SHP77 (cell line): ENCODE measurements at regions not wholly inside any gene's neighbourhood (a gene's known extent, or its start where the extent isn't known, plus 50 kb on each side); places are given as distances from the start of the nearest gene placed in this dataset.
"Not testable (repeated sequence)": the region's sequence is repeated elsewhere in the genome, so short reads cannot be mapped to it uniquely, and the experiment has no call there.

Experiments used
- DNase-seq, 2 experiments: peaks; one replicate each; lab custom pipeline; 2025; lab: John Stamatoyannopoulos, UW

- no peak for DNase-seq
Measured at GRCh38 chr7:17046666-17047065, 164.9 kb upstream of the AGR3 start.

DNA sequence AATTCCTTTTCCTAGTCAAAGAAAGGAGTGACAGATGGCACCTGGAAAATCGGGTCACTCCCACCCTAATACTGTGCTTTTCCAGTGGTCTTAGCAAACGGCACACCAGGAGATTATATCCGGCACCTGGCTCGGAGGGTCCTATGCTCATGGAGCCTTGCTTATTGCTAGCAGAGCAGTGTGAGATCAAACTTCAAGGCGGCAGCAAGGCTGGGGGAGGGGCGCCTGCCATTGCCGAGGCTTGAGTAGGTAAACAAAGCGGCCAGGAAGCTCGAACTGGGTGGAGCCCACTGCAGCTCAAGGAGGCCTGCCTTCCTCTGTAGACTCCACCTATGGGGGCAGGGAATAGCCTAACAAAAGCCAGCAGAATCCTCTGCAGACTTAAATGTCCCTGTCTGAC is 171.4 kb upstream of the AGR3 start:
- DNase-seq = not testable (repeated sequence)

DNA sequence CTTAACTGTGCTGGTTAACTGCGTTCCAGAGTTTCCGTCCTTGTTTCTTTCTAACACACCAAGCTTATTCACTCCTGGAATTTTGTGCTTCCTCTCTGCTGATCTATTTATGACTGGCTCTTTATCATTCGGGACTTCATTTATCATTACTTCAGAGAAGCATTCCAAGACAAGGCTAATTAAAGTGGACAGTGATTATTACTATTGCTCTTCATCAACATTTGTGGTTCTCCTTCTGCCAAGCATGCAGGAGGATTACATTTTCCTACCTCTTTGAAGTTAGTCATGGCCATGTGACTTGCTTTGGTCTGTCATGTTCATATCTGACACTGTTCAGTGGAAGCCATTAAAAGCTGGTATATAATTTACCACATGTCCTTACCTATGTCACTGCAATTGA is 172.4 kb upstream of the AGR3 start:
- no peak for DNase-seq

- DNase-seq = no peak
Measured at GRCh38 chr7:17054836-17055235, 173.1 kb upstream of the AGR3 start.

- no peak for DNase-seq
Measured at GRCh38 chr7:17055596-17055995, 173.8 kb upstream of the AGR3 start.

DNA sequence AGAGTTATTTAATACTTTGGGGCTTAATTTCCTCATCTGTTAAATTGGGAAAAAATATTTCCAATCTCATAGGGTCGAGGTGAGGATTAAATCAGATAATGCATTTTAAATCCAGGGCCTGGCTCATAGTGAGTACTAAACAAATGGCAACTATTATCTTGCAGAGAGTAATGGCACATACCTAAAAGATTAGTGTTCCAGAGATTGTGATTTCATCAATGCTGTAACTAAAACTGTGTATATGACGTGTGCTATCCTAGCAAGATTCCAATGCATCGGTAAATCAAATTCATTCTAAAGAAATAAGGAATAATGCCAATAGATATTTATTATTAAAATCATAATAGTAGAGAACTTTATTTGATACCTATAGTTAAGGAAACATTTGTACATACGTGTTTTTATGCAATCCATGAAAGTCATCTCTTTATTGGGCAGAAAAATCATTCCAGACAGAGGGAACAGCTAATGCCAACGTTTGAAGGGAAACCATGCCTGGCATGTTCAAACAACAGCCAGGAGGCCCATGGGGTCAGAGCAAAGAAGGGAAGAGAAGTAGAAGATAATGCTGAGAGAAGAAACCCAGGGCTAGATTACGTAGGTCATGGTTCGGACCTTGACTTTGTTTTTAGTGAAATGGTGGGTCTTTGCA is 174.8 kb upstream of the AGR3 start:
- DNase-seq = no peak

DNA sequence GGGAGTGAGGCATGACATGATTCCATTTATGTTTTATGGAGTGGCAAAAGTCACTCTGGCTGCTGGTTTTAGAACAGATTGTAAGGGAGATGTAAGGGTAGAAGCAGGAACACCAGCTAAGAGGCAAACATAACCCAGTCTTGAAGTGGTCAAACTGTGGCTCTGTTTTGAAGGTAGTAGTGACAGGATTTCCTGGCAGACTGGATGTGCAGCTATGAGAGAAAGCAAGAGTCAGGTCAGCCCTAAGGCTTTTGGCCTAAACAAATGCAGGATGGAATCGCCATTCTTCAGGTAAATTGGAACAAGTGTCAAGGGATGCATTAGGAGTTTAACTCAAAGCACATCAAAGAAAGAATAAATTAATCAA is 175.3 kb upstream of the AGR3 start:
- no peak for DNase-seq

- no peak for DNase-seq
Measured at GRCh38 chr7:17058568-17058967, 176.8 kb upstream of the AGR3 start.

DNA sequence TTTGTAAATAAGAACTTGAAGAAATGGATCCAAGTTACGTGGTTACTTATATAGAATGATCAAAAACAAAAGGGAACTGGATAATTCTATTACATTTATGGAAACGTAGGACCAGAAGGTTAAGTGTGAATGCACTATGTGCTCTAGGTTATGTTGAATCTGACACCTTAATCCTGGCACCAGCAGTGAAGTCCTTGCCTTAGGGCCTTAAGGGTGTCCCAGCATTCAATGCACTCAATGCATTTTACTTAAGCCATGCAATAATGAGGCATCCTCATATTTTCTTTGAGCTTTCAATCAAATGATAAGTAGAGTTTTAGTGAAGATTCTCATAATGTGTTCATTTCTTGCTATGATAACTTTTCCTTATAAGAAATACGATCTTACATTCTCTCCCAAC is 178.3 kb upstream of the AGR3 start:
- no peak for DNase-seq

DNA sequence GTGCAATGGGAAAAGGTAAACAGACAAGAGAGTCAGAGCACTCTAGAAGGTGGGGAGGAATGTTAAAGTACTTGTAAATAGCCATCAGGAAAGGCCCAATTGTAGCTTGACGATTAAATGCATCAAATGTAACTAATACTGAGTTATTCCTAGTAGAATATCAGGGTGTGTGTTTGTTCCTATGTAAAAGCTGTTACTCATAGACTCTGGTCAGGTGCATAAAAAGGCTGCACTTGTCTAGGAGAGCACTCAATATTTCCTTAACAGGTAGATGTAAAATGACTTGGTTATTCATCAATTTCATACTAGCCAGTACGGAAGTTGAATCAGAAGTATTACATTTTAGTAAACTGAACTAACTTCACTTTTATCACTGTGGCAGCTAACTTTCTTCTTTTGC is 179.7 kb upstream of the AGR3 start:
- DNase-seq = no peak

GRCh38 chr7:17062151-17063044 is 180.6 kb upstream of the AGR3 start:
- DNase-seq = no peak

DNA sequence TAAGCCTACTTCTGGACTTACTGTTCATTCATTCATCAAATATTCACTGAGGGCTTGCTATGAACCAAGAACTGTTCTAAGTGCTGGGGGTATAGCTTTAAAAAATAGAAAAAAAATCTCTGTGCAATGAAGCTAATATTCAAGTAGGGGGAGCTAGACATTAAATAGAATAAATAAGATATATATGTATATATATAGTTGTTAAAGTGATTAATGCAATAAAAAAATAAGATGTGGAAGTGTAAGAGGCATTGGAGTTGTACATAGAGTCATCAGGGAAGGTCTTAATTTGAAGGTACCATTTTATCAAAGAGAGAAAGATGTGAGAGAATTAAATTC is 181.2 kb upstream of the AGR3 start:
- no peak for DNase-seq

DNA sequence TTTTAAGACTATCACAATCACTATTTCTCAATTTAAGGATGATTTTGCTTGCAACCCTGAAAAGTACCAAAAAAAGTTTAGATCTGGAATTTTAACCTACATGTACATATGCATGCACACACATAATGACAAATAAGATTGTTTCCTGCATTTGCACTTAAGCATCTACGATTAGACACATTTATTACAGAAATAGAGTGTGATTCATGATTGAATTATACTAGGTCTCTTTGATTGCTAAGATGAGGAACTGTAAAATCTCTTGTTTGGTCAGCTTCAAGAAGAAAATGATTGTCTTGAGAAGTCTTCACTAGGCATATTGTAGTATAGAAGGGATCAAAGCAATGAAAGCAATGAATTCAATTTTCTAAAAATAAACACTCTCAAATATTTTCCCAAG is 185.9 kb upstream of the AGR3 start:
- no peak for DNase-seq

- no peak for DNase-seq
Measured at GRCh38 chr7:17069146-17069545, 187.4 kb upstream of the AGR3 start.

DNA sequence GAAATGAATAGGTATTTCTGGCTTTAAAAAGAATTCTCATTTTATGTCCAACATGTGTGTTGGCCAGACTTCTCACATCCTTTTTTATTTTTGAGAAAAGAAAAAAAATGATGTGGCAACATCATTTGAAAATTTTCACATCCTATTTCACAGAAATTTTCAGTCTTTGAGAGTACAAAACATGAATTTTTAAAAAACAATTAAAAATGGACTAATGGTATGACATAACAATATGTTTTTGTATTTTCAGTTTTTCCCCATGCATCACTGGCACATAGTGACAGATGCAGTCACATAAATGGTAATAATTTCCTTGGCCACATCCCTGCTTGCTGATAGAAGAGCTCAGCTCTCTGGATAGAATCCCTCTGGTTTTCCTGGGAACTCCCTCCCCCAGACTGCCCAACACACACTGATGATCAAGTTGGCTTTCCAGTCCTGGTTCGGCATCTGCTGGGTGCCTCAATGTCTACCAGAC is 188.5 kb upstream of the AGR3 start:
- DNase-seq = no peak

GRCh38 chr7:17071866-17072265 is 190.1 kb upstream of the AGR3 start:
- DNase-seq = no peak

GRCh38 chr7:17075601-17076255 is 193.9 kb upstream of the AGR3 start:
- DNase-seq = no peak

- DNase-seq = no peak
Measured at GRCh38 chr7:17078298-17078697, 196.5 kb upstream of the AGR3 start.

DNA sequence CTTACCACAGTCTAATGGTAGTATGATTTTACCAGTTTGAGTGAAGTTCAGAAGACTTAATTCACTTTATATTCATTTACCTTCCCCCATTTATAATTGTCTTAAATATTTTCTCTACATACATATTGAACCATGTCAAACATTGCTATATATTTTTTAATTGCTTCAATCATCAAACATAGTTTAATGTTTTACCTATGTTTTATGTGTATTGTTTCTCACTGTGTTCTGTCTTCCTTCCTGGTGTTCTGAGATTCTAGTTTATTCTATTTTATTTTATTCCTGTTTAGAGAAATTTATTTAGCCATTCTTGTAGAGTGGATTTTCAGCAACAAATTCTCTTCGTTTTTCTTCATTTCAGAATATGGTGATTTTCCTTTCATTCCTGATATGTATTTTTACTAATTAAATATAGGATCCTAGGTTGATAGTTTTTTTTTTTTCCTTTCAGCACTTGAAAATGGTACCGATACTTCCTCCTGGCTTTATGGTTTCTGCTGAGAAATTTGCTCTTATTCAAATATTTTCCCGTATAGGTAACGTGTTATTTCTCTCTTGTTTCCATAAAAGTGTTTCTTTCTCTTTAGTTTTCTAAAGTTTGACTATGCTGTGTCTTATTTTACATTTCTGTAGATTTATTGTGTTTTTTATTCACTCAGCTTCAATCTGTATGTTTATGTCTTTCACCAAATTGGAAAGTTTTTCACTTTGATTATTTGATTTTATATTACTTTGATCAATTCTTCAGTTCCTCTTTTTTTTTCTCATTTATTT is 201.8 kb upstream of the AGR3 start:
- no peak for DNase-seq

DNA sequence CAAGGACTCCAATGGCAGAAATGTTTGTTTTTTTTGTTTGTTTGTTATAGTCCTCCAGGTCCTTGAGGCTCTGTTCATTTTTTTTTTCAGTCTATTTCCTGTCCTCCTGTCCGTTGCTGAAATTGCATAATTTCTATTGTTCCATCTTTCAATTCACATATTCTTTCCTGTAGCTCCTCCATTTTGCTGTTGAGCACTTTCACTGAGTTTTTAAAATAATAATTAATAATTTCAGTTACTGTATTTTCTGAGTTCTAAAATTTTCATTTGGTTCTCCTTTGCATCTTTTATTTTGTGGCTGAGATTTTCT is 202.3 kb upstream of the AGR3 start:
- no peak for DNase-seq

- DNase-seq = no peak
Measured at GRCh38 chr7:17085186-17085585, 203.4 kb upstream of the AGR3 start.

DNA sequence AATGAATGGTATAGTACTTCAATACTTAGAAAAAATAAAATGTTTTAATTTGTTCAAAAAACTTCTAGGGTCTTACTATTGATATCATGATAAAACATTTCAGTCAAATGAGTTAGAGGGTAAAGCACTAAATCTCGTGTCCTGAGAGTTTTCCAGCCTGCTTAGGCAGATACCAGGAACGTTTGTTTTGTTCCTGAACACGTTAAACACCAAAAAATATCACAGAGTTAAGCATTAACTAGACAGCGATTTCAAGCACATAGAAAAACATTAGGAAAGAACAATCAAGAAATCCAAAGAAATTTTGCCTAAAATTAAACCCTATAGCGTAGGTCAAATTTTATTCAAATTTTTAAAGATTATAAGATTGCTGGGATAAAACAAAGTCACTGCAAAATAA is 204.6 kb upstream of the AGR3 start:
- no peak for DNase-seq

- DNase-seq = no peak
Measured at GRCh38 chr7:17090751-17091150, 207.7 kb upstream of the AHR start.
